Epithelial cell of esophagus (primary cell): ENCODE measurements at regions not wholly inside any gene's neighbourhood (a gene's known extent, or its start where the extent isn't known, plus 50 kb on each side); places are given as distances from the start of the nearest gene placed in this dataset.
"Not testable (repeated sequence)": the region's sequence is repeated elsewhere in the genome, so short reads cannot be mapped to it uniquely, and the experiment has no call there.

Source experiments
- DNase-seq: peaks from one replicate; pipeline ENCODE4 v3.0.0; 2010; ENCODE audit warnings: low read depth
- H3K4me3 ChIP-seq: 2 replicates; pipeline ENCODE4 v1.5.1; 2011; ENCODE audit warnings: mild to moderate bottlenecking, low read length, control low read depth
- CTCF ChIP-seq: IDR thresholded peaks from 2 replicates; pipeline ENCODE4 v1.5.1; 2011; ENCODE audit warnings: low read depth, mild to moderate bottlenecking, low read length, control low read depth, inconsistent platforms; ENCODE audit not compliant: insufficient read depth; ENCODE audit errors: missing control alignments

- DNase-seq, result no peak
- H3K4me3 ChIP-seq, result no peak overlapping the region
- no peak for TF ChIP-seq CTCF
Observed at GRCh38 chr5:38134810-38135209, 123.5 kb upstream of the EGFLAM start.

- H3K4me3 ChIP-seq, DNase-seq: not testable (repeated sequence)
Observed at GRCh38 chr5:38134294-38134693, 124.1 kb upstream of the EGFLAM start.

GRCh38 chr5:38131686-38132085, 126.7 kb upstream of the EGFLAM start:
- no peak for DNase-seq
- H3K4me3 ChIP-seq, result no peak overlapping the region
- no peak for TF ChIP-seq CTCF

GRCh38 chr5:38124321-38124720, 134.0 kb upstream of the EGFLAM start:
- no peak for TF ChIP-seq CTCF
- no peak overlapping the region for H3K4me3 ChIP-seq
- DNase-seq, result no peak

GRCh38 chr5:38121420-38121819, 136.9 kb upstream of the EGFLAM start:
- no peak for TF ChIP-seq CTCF
- no peak overlapping the region for H3K4me3 ChIP-seq
- no peak for DNase-seq

GRCh38 chr5:38119836-38120235, 138.5 kb upstream of the EGFLAM start:
- TF ChIP-seq CTCF, result no peak
- no peak for DNase-seq
- no peak overlapping the region for H3K4me3 ChIP-seq

- no peak for TF ChIP-seq CTCF
Observed at GRCh38 chr5:38117784-38118479, 140.4 kb upstream of the EGFLAM start.

GRCh38 chr5:38115318-38115827, 143.0 kb upstream of the EGFLAM start:
- TF ChIP-seq CTCF, result no peak
- no peak for DNase-seq
- no peak overlapping the region for H3K4me3 ChIP-seq

More at GRCh38 chr5:38117784-38118479, 140.4 kb upstream of the EGFLAM start:
- H3K4me3 ChIP-seq, result no peak overlapping the region
- DNase-seq, result no peak
